SK-N-SH treated with all-trans-retinoic acid at 6 μM for 48 hours (cell line): ENCODE measurements at regions not wholly inside any gene's neighbourhood (a gene's known extent, or its start where the extent isn't known, plus 50 kb on each side); places are given as distances from the start of the nearest gene placed in this dataset.
"Not testable (repeated sequence)": the region's sequence is repeated elsewhere in the genome, so short reads cannot be mapped to it uniquely, and the experiment has no call there.

ENCODE experiments used
- ATAC-seq: fragments of 200-7000 bp; cut with Tn5 transposase; 3 replicates; pipeline ENCODE4 v1.9.1; 2020; ENCODE audit warnings: mild to moderate bottlenecking, moderate library complexity
- ARNTL ChIP-seq: fragments of 450-650 bp; formaldehyde crosslinking; IDR thresholded peaks from 2 replicates; pipeline ENCODE4 v1.5.0; 2020; ENCODE audit warnings: low read depth, mild to moderate bottlenecking, moderate library complexity, borderline replicate concordance
- BACH2 ChIP-seq: fragments of 250-450 bp; sonication (Bioruptor Pico); IDR thresholded peaks from 2 replicates; pipeline ENCODE4 v1.9.0; 2021; ENCODE audit warnings: mild to moderate bottlenecking, borderline replicate concordance
- CSDC2 ChIP-seq: fragments of 250-450 bp; sonication (Bioruptor Pico); IDR thresholded peaks from 2 replicates; pipeline ENCODE4 v1.5.0; 2020; ENCODE audit warnings: mild to moderate bottlenecking, moderate library complexity
- CSRNP3 ChIP-seq: fragments of 250-450 bp; sonication (Bioruptor Pico); IDR thresholded peaks from 2 replicates; pipeline ENCODE4 v1.5.1; 2021; ENCODE audit warnings: mild to moderate bottlenecking, moderate library complexity
- GLIS3 ChIP-seq: fragments of 250-450 bp; sonication (Bioruptor Pico); IDR thresholded peaks from 2 replicates; pipeline ENCODE4 v1.5.0; 2020; ENCODE audit warnings: mild to moderate bottlenecking, moderate library complexity
- ISL1 ChIP-seq: fragments of 250-450 bp; sonication (Bioruptor Pico); IDR thresholded peaks from 2 replicates; pipeline ENCODE4 v2.1.2; 2022; ENCODE audit warnings: mild to moderate bottlenecking, moderate library complexity
- OSR1 ChIP-seq: fragments of 250-450 bp; sonication (Bioruptor Pico); IDR thresholded peaks from 2 replicates; pipeline ENCODE4 v1.8.0; 2022; ENCODE audit warnings: moderate library complexity, mild to moderate bottlenecking, inconsistent platforms
- POU6F1 ChIP-seq: fragments of 250-450 bp; sonication (Bioruptor Pico); IDR thresholded peaks from 2 replicates; pipeline ENCODE4 v1.8.0; 2021; ENCODE audit warnings: low read depth, mild to moderate bottlenecking, moderate library complexity, borderline replicate concordance
- RARB ChIP-seq: fragments of 250-450 bp; sonication (Bioruptor Pico); IDR thresholded peaks from 2 replicates; pipeline ENCODE4 v1.8.0; 2021; ENCODE audit warnings: mild to moderate bottlenecking, moderate library complexity
- SNAI2 ChIP-seq: fragments of 250-450 bp; sonication (Bioruptor Pico); IDR thresholded peaks from 2 replicates; pipeline ENCODE4 v1.5.0; 2020; ENCODE audit warnings: mild to moderate bottlenecking, moderate library complexity
- TCF4 ChIP-seq: fragments of 250-450 bp; sonication (Bioruptor Pico); IDR thresholded peaks from 2 replicates; pipeline ENCODE4 v1.8.0; 2021; ENCODE audit warnings: mild to moderate bottlenecking, moderate library complexity, borderline replicate concordance
- TOX ChIP-seq: fragments of 250-450 bp; sonication (Bioruptor Pico); IDR thresholded peaks from 2 replicates; pipeline ENCODE4 v1.8.0; 2021; ENCODE audit warnings: mild to moderate bottlenecking, moderate library complexity, borderline replicate concordance
- ZC3H10 ChIP-seq: fragments of 250-450 bp; sonication (Bioruptor Pico); IDR thresholded peaks from 2 replicates; pipeline ENCODE4 v1.5.1; 2021; ENCODE audit warnings: mild to moderate bottlenecking, moderate library complexity
- ZFP3 ChIP-seq: fragments of 250-450 bp; sonication (Bioruptor Pico); IDR thresholded peaks from 2 replicates; pipeline ENCODE4 v1.5.0; 2020; ENCODE audit warnings: mild to moderate bottlenecking, moderate library complexity
- ZFP30 ChIP-seq: fragments of 450-650 bp; formaldehyde crosslinking; IDR thresholded peaks from 2 replicates; pipeline ENCODE4 v1.5.0; 2022; ENCODE audit warnings: mild to moderate bottlenecking, moderate library complexity
- ZNF70 ChIP-seq: fragments of 450-650 bp; formaldehyde crosslinking; IDR thresholded peaks from 2 replicates; pipeline ENCODE4 v1.5.0; 2020; ENCODE audit warnings: mild to moderate bottlenecking, moderate library complexity
- ZNF8 ChIP-seq: fragments of 450-650 bp; formaldehyde crosslinking; IDR thresholded peaks from 2 replicates; pipeline ENCODE4 v1.5.0; 2020; ENCODE audit warnings: mild to moderate bottlenecking, moderate library complexity
- TF ChIP-seq, protein P1 (sequence below): fragments of 250-450 bp; sonication (Bioruptor Pico); IDR thresholded peaks from 2 replicates; pipeline ENCODE4 v1.5.0; 2020; ENCODE audit warnings: mild to moderate bottlenecking, moderate library complexity
- TF ChIP-seq, protein P2 (sequence below): fragments of 250-450 bp; sonication (Bioruptor Pico); IDR thresholded peaks from 2 replicates; pipeline ENCODE4 v1.5.1; 2020; ENCODE audit warnings: low read depth, mild to moderate bottlenecking, moderate library complexity
- TF ChIP-seq, protein P3 (sequence below): fragments of 250-450 bp; sonication (Bioruptor Pico); IDR thresholded peaks from 2 replicates; pipeline ENCODE4 v1.8.0; 2020; ENCODE audit warnings: mild to moderate bottlenecking, moderate library complexity, borderline replicate concordance

DNA sequence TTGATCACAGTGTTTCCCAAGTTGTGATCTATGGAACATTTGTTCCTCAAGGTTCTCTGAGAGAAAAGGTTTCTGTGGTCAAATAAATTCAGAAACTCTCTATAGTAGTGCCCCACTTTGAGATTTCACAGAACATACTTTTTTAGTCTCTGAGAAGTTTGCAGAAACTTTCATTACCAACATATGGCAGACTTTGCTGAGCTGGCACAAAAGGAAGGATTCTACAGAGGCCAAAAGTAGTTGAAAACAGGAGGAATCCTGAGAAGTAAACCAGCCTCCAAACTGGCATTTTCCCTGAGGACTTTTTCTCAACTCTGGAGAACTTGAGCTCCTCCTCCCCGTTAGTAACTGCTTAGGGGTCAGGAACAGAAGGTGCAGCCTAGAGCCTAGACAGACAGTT, 117.8 kb upstream of the ESX1 start:
- TF ChIP-seq ZFP3: no peak
- no peak for TF ChIP-seq ZFP30 (CRISPR knock-in tag)
- TF ChIP-seq, all 23 proteins: peak for 0
- ATAC-seq: no peak

DNA sequence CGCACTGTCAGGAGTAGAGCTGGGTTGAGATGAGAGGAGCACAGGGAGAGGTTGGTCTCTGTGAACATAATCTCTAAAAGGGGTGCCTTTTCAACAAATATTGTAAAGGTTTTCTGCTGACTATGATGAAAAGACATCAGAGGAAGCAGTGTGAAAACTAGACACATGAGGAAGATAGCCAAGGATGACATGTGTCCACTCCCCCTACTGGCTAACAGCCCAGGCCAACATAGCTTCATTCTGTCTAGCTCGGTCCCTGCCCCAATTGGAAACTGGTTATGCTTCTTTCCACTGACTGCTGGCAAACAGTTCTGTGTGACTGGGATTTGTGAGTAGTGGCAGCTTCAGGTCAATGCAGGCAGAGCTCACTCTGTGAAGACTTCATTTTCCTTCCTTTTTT, 115.4 kb upstream of the ESX1 start:
- TF ChIP-seq ZNF8 (no peak), ISL1 (CRISPR knock-in tag) (no peak), ZFP30 (CRISPR knock-in tag) (no peak), GLIS3 (CRISPR knock-in tag) (no peak), SNAI2 (CRISPR knock-in tag) (no peak), ZFP3 (no peak), TOX (CRISPR knock-in tag) (no peak)
- TF ChIP-seq, all 23 proteins: peak for 0
- peak; percentile 43; the same call in 1 of the 3 replicates for ATAC-seq

DNA sequence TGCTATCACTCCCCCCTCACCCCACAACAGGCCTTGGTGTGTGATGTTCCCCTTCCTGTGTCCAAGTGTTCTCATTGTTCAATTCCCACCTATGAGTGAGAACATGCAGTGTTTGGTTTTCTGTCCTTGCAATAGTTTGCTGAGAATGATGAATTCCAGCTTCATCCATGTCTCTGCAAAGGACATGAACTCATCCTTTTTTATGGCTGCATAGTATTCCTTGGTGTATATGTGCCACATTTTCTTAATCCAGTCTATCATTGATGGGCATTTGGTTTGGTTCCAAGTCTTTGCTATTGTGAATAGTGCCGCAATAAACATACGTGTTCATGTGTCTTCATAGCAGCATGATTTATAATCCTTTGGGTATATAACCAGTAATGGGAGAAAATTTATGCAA, 106.0 kb upstream of the ESX1 start:
- ATAC-seq: not testable (repeated sequence)

DNA sequence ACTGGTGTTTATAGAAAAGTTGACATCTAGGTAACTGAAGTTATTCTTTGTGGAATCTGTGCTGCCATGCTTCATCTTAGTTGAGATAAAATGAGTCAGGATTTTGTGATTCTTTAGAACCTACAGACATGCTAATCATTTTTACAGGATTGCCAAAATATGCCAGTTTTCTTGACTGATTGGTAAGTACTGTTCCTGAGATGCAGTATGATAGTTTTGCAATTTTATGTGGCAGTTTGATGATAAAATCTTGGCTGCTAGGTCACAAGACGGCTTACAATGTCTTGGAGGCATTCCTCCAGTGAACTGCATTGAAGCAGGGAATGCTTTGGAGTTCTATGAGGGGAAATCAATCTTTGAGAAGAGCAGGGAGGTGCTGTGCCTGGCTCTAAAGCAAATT, 104.4 kb upstream of the ESX1 start:
- TF ChIP-seq RARB (CRISPR knock-in tag) (no peak), SNAI2 (CRISPR knock-in tag) (no peak), ZNF8 (no peak), ZFP3 (no peak), ARNTL (CRISPR knock-in tag) (no peak), BACH2 (CRISPR knock-in tag) (no peak), OSR1 (CRISPR knock-in tag) (no peak), ZC3H10 (no peak), TCF4 (CRISPR knock-in tag) (no peak), POU6F1 (CRISPR knock-in tag) (no peak), ZNF70 (no peak), CSDC2 (CRISPR knock-in tag) (no peak)
- TF ChIP-seq, protein P1, sequence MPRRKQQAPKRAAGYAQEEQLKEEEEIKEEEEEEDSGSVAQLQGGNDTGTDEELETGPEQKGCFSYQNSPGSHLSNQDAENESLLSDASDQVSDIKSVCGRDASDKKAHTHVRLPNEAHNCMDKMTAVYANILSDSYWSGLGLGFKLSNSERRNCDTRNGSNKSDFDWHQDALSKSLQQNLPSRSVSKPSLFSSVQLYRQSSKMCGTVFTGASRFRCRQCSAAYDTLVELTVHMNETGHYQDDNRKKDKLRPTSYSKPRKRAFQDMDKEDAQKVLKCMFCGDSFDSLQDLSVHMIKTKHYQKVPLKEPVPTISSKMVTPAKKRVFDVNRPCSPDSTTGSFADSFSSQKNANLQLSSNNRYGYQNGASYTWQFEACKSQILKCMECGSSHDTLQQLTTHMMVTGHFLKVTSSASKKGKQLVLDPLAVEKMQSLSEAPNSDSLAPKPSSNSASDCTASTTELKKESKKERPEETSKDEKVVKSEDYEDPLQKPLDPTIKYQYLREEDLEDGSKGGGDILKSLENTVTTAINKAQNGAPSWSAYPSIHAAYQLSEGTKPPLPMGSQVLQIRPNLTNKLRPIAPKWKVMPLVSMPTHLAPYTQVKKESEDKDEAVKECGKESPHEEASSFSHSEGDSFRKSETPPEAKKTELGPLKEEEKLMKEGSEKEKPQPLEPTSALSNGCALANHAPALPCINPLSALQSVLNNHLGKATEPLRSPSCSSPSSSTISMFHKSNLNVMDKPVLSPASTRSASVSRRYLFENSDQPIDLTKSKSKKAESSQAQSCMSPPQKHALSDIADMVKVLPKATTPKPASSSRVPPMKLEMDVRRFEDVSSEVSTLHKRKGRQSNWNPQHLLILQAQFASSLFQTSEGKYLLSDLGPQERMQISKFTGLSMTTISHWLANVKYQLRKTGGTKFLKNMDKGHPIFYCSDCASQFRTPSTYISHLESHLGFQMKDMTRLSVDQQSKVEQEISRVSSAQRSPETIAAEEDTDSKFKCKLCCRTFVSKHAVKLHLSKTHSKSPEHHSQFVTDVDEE (CRISPR knock-in tag): no peak
- TF ChIP-seq, protein P2, sequence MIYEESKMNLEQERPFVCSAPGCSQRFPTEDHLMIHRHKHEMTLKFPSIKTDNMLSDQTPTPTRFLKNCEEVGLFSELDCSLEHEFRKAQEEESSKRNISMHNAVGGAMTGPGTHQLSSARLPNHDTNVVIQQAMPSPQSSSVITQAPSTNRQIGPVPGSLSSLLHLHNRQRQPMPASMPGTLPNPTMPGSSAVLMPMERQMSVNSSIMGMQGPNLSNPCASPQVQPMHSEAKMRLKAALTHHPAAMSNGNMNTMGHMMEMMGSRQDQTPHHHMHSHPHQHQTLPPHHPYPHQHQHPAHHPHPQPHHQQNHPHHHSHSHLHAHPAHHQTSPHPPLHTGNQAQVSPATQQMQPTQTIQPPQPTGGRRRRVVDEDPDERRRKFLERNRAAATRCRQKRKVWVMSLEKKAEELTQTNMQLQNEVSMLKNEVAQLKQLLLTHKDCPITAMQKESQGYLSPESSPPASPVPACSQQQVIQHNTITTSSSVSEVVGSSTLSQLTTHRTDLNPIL (CRISPR knock-in tag): no peak
- TF ChIP-seq, protein P3, sequence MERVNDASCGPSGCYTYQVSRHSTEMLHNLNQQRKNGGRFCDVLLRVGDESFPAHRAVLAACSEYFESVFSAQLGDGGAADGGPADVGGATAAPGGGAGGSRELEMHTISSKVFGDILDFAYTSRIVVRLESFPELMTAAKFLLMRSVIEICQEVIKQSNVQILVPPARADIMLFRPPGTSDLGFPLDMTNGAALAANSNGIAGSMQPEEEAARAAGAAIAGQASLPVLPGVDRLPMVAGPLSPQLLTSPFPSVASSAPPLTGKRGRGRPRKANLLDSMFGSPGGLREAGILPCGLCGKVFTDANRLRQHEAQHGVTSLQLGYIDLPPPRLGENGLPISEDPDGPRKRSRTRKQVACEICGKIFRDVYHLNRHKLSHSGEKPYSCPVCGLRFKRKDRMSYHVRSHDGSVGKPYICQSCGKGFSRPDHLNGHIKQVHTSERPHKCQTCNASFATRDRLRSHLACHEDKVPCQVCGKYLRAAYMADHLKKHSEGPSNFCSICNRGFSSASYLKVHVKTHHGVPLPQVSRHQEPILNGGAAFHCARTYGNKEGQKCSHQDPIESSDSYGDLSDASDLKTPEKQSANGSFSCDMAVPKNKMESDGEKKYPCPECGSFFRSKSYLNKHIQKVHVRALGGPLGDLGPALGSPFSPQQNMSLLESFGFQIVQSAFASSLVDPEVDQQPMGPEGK (CRISPR knock-in tag): no peak

GRCh38 chrX:104351173-104351769, 96.5 kb upstream of the ESX1 start:
- ATAC-seq: no peak
- no peak for TF ChIP-seq TOX (CRISPR knock-in tag)
- no peak for TF ChIP-seq CSDC2 (CRISPR knock-in tag)
- no peak for TF ChIP-seq ZC3H10
- TF ChIP-seq ZNF8: no peak
- no peak for TF ChIP-seq ZNF70
- TF ChIP-seq, protein P3 (CRISPR knock-in tag): no peak
- TF ChIP-seq CSRNP3: no peak
- TF ChIP-seq, protein P1 (CRISPR knock-in tag): no peak
- TF ChIP-seq SNAI2 (CRISPR knock-in tag): no peak
- no peak for TF ChIP-seq ZFP3

More for the DNA sequence above, 104.4 kb upstream of the ESX1 start:
- no peak for ATAC-seq
